Activated effector memory CD4-positive, alpha-beta T cell treated with Interleukin-2 at 50 U/mL for 16 hours (primary cell): ENCODE measurements at regions not wholly inside any gene's neighbourhood (a gene's known extent, or its start where the extent isn't known, plus 50 kb on each side); places are given as distances from the start of the nearest gene placed in this dataset.
"Not testable (repeated sequence)": the region's sequence is repeated elsewhere in the genome, so short reads cannot be mapped to it uniquely, and the experiment has no call there.

ENCODE experiments used
- DNase-seq: peaks from one replicate; pipeline ENCODE4 v3.0.0-alpha.2; 2020

- no peak for DNase-seq
These were observed 200.9 kb downstream of the FOXD2 start for GRCh38 chr1:47638713-47639112.

- no peak for DNase-seq
These were observed 205.7 kb downstream of the FOXD2 start for GRCh38 chr1:47643306-47644211.

- DNase-seq: no peak
These were observed 206.3 kb downstream of the FOXD2 start for GRCh38 chr1:47644212-47644573.

GRCh38 chr1:47645151-47645550, 207.3 kb downstream of the FOXD2 start:
- no peak for DNase-seq

GRCh38 chr1:47646676-47647075, 208.8 kb downstream of the FOXD2 start:
- DNase-seq: no peak

- DNase-seq: no peak
These were observed 209.5 kb downstream of the FOXD2 start for GRCh38 chr1:47647327-47647845.

GRCh38 chr1:47650205-47650604, 212.4 kb downstream of the FOXD2 start:
- DNase-seq: no peak

- no peak for DNase-seq
These were observed 212.8 kb downstream of the FOXD2 start for GRCh38 chr1:47650611-47651010.

- no peak for DNase-seq
These were observed 213.7 kb downstream of the FOXD2 start for GRCh38 chr1:47651311-47652089.

GRCh38 chr1:47655521-47656300, 217.9 kb downstream of the FOXD2 start:
- no peak for DNase-seq

GRCh38 chr1:47656719-47657685, 219.2 kb downstream of the FOXD2 start:
- no peak for DNase-seq

GRCh38 chr1:47658161-47658920, 220.5 kb downstream of the FOXD2 start:
- DNase-seq: no peak

- no peak for DNase-seq
These were observed 221.3 kb downstream of the FOXD2 start for GRCh38 chr1:47659146-47659545.

GRCh38 chr1:47660622-47661021, 222.8 kb downstream of the FOXD2 start:
- no peak for DNase-seq

- no peak for DNase-seq
These were observed 223.2 kb downstream of the FOXD2 start for GRCh38 chr1:47661040-47661439.

- no peak for DNase-seq
These were observed 224.2 kb downstream of the FOXD2 start for GRCh38 chr1:47662068-47662467.

- no peak for DNase-seq
These were observed 225.4 kb downstream of the FOXD2 start for GRCh38 chr1:47663286-47663685.

GRCh38 chr1:47664356-47664755, 226.5 kb downstream of the FOXD2 start:
- no peak for DNase-seq

- not testable (repeated sequence) for DNase-seq
These were observed 227.1 kb downstream of the FOXD2 start for GRCh38 chr1:47664896-47665295.

GRCh38 chr1:47669081-47669585, 231.3 kb downstream of the FOXD2 start:
- no peak for DNase-seq

- DNase-seq: no peak
These were observed 234.8 kb downstream of the FOXD2 start for GRCh38 chr1:47672622-47673021.
